ENCODE measurements at regions not wholly inside any gene's neighbourhood (a gene's known extent, or its start where the extent isn't known, plus 50 kb on each side); places are given as distances from the start of the nearest gene placed in this dataset.

- TF ChIP-seq CTCF (conservative IDR thresholded peaks at IDR 0.05 in 1 of 2, IDR thresholded peaks at IDR 0.05 in 1 of 2; ENCODE audit: extremely low read depth in 1 of 2, insufficient read depth in 1 of 2, low read depth in 1 of 2, low read length in 2 of 2): no peak
- no peak for TF ChIP-seq EZH2 (IDR thresholded peaks at IDR 0.05; ENCODE audit: borderline replicate concordance, low read length)
Measured at GRCh38 chr4:38491854-38492478, 172.0 kb upstream of the KLF3 start.
